ENCODE measurements at regions not wholly inside any gene's neighbourhood (a gene's known extent, or its start where the extent isn't known, plus 50 kb on each side); places are given as distances from the start of the nearest gene placed in this dataset.

DNA sequence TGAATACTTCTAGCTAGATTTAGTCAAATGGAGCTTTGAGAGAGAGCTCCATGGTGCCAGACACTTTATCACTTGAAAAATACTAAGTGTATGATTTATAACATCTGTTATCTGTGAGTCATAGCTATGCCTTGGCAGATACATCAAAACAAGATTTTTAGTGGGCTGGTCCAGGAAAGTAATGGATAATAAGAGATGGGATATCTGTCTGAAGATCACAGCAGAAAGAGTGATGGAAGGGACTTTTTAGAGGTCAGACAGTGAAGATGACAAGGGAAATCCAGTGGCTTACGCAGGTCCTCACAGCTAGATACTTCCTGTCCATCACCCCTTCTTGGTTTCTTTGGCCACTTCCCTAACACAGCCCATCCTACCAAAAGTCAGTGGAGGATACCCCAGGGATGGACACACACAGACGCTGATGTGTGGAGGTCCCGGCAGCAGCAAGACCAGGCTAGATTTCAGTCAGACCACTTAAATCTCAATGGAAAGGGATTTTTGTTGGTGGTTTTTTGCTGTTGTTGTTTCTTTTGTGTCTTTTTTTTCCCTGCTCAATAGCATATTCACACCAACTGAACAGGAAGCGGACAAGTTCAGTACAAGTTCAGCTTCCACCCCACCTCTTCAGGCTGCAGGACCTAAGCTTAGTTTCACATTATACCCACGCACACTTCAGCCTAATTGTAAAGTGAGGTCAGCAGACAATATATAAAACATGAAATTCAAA is 209.3 kb downstream of the ALDH8A1 start:
- TF ChIP-seq, protein P1, sequence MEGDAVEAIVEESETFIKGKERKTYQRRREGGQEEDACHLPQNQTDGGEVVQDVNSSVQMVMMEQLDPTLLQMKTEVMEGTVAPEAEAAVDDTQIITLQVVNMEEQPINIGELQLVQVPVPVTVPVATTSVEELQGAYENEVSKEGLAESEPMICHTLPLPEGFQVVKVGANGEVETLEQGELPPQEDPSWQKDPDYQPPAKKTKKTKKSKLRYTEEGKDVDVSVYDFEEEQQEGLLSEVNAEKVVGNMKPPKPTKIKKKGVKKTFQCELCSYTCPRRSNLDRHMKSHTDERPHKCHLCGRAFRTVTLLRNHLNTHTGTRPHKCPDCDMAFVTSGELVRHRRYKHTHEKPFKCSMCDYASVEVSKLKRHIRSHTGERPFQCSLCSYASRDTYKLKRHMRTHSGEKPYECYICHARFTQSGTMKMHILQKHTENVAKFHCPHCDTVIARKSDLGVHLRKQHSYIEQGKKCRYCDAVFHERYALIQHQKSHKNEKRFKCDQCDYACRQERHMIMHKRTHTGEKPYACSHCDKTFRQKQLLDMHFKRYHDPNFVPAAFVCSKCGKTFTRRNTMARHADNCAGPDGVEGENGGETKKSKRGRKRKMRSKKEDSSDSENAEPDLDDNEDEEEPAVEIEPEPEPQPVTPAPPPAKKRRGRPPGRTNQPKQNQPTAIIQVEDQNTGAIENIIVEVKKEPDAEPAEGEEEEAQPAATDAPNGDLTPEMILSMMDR (IDR thresholded peaks at IDR 0.05): no peak
- no peak for TF ChIP-seq POLR2A (IDR thresholded peaks at IDR 0.05)

Measured in adrenal gland (tissue), 5 donors.